SU-DHL-6 (cell line): ENCODE measurements at regions not wholly inside any gene's neighbourhood (a gene's known extent, or its start where the extent isn't known, plus 50 kb on each side); places are given as distances from the start of the nearest gene placed in this dataset.

Source experiments
- H2AFZ ChIP-seq: fragments of 200-600 bp; sonication (generic); 2 replicates; pipeline ENCODE4 v1.6.1; 2014; ENCODE audit warnings: low read depth, mild to moderate bottlenecking, moderate library complexity, mixed read lengths, antibody characterized with exemption, low read length; ENCODE audit not compliant: severe bottlenecking
- H3F3A ChIP-seq: fragments of 200-600 bp; shearing (Covaris generic); 2 replicates; pipeline ENCODE4 v1.6.0; 2016; ENCODE audit warnings: antibody characterized with exemption, mild to moderate bottlenecking; ENCODE audit not compliant: insufficient read depth
- H3K27ac ChIP-seq: fragments of 200-600 bp; sonication (generic); 2 replicates; pipeline ENCODE4 v1.5.1; 2016; ENCODE audit warnings: low read depth, mild to moderate bottlenecking, low read length, moderate library complexity, mixed read lengths
- H3K27me3 ChIP-seq: fragments of 200-600 bp; sonication (generic), shearing (Covaris generic); 2 replicates; pipeline ENCODE4 v1.6.0; 2014; ENCODE audit warnings: mild to moderate bottlenecking, low read length
- H3K36me3 ChIP-seq: fragments of 200-600 bp; sonication (generic); 2 replicates; pipeline ENCODE4 v1.6.1; 2014; ENCODE audit warnings: mild to moderate bottlenecking, low read length, mixed read lengths
- H3K4me2 ChIP-seq: fragments of 300-600, 200-600 bp; shearing (Covaris generic), sonication (generic); 2 replicates; pipeline ENCODE4 v1.6.0; 2014; ENCODE audit warnings: low read length, low read depth, mild to moderate bottlenecking; ENCODE audit not compliant: poor library complexity, severe bottlenecking
- H3K4me3 ChIP-seq: fragments of 200-600 bp; sonication (generic); 2 replicates; pipeline ENCODE4 v1.5.1; 2014; ENCODE audit warnings: antibody characterized with exemption, low read length, mild to moderate bottlenecking, mixed read lengths; ENCODE audit not compliant: insufficient read depth, poor library complexity, severe bottlenecking
- H3K79me2 ChIP-seq: fragments of 200-600 bp; sonication (generic); 2 replicates; pipeline ENCODE4 v1.6.1; 2014; ENCODE audit warnings: mild to moderate bottlenecking, low read length, moderate library complexity; ENCODE audit not compliant: insufficient read depth
- H3K9ac ChIP-seq: fragments of 200-600 bp; sonication (generic); 2 replicates; pipeline ENCODE4 v1.7.0; 2014; ENCODE audit warnings: mild to moderate bottlenecking, low read length
- H3K9me2 ChIP-seq: fragments of 200-600 bp; sonication (generic); replicated peaks from 2 replicates; pipeline ENCODE4 v1.6.1; 2014; ENCODE audit warnings: low read length; ENCODE audit not compliant: insufficient read depth
- H3K9me3 ChIP-seq: fragments of 200-600 bp; sonication (generic); 2 replicates; pipeline ENCODE4 v1.6.1; 2014; ENCODE audit warnings: low read length, mixed read lengths; ENCODE audit not compliant: insufficient read depth
- H4K20me1 ChIP-seq: fragments of 200-600 bp; sonication (generic); 2 replicates; pipeline ENCODE4 v1.6.1; 2014; ENCODE audit warnings: low read depth, mild to moderate bottlenecking, antibody characterized with exemption, low read length, moderate library complexity, mixed read lengths
- CTCF ChIP-seq: fragments of 200-600 bp; sonication (generic); IDR thresholded peaks from one replicate; pipeline ENCODE4 v1.5.1; 2017; ENCODE audit warnings: antibody characterized with exemption, mild to moderate bottlenecking, low read length, moderate library complexity; ENCODE audit not compliant: insufficient read depth, poor library complexity, severe bottlenecking
- EZH2phosphoT487 ChIP-seq: fragments of 200-600 bp; sonication (generic), shearing (Covaris generic); conservative IDR thresholded peaks from 2 replicates; pipeline ENCODE4 v1.6.1; 2018; ENCODE audit warnings: mild to moderate bottlenecking, antibody characterized with exemption, low read length, moderate library complexity, mixed read lengths

- Histone ChIP-seq H3K9ac (no peak overlapping the region), H3K4me3 (no peak overlapping the region), H3K9me2 (no peaks in the 10 kb centered on the region), H3K9me3 (no peaks in the 10 kb centered on the region), H3K4me2 (no peak overlapping the region), H2AFZ (no peak overlapping the region), H3K36me3 (no peaks in the 10 kb centered on the region), H3K27ac (no peak overlapping the region), H3F3A (no peaks in the 10 kb centered on the region), H3K27me3 (no peaks in the 10 kb centered on the region), H4K20me1 (no peaks in the 10 kb centered on the region), H3K79me2 (no peaks in the 10 kb centered on the region)
- no peak for TF ChIP-seq CTCF
- no peak for TF ChIP-seq EZH2phosphoT487
These were observed 106.9 kb upstream of the SEMA6A start for GRCh38 chr5:116681334-116682013.

GRCh38 chr5:116675626-116675910, 100.9 kb upstream of the SEMA6A start:
- H3K4me2 ChIP-seq = no peak overlapping the region
- no peak overlapping the region for H3K27ac ChIP-seq
- H3F3A ChIP-seq = no peaks in the 10 kb centered on the region
- H3K9me2 ChIP-seq = no peaks in the 10 kb centered on the region
- H4K20me1 ChIP-seq = no peaks in the 10 kb centered on the region
- no peaks in the 10 kb centered on the region for H3K27me3 ChIP-seq
- no peak overlapping the region for H2AFZ ChIP-seq
- H3K4me3 ChIP-seq = no peak overlapping the region
- H3K9ac ChIP-seq = no peak overlapping the region
- no peaks in the 10 kb centered on the region for H3K36me3 ChIP-seq
- no peaks in the 10 kb centered on the region for H3K79me2 ChIP-seq
- H3K9me3 ChIP-seq = no peaks in the 10 kb centered on the region
- no peak for TF ChIP-seq EZH2phosphoT487
- no peak for TF ChIP-seq CTCF

- no peak overlapping the region for H3K4me2 ChIP-seq
- no peak overlapping the region for H3K4me3 ChIP-seq
- no peaks in the 10 kb centered on the region for H3F3A ChIP-seq
- H3K9me3 ChIP-seq = no peaks in the 10 kb centered on the region
- H3K9ac ChIP-seq = no peak overlapping the region
- H3K79me2 ChIP-seq = no peaks in the 10 kb centered on the region
- H3K27me3 ChIP-seq = no peaks in the 10 kb centered on the region
- TF ChIP-seq EZH2phosphoT487 (no peak), CTCF (no peak)
- H4K20me1 ChIP-seq = no peaks in the 10 kb centered on the region
- H3K9me2 ChIP-seq = no peaks in the 10 kb centered on the region
- H3K27ac ChIP-seq = no peak overlapping the region
- no peak overlapping the region for H2AFZ ChIP-seq
- no peaks in the 10 kb centered on the region for H3K36me3 ChIP-seq
These were observed 100.4 kb upstream of the SEMA6A start for GRCh38 chr5:116674881-116675625.
